GM23248 (cell line): ENCODE measurements at regions not wholly inside any gene's neighbourhood (a gene's known extent, or its start where the extent isn't known, plus 50 kb on each side); places are given as distances from the start of the nearest gene placed in this dataset.

Experiments
- EZH2 ChIP-seq: fragments of 200-600 bp; sonication (generic); IDR thresholded peaks from 2 replicates; pipeline ENCODE4 v1.6.1; 2018; ENCODE audit warnings: antibody characterized with exemption, mild to moderate bottlenecking; ENCODE audit not compliant: insufficient read depth, poor library complexity, severe bottlenecking
- EZH2phosphoT487 ChIP-seq: fragments of 200-600 bp; sonication (generic); IDR thresholded peaks from 2 replicates; pipeline ENCODE4 v1.6.1; 2018; ENCODE audit warnings: antibody characterized with exemption, moderate library complexity, mild to moderate bottlenecking, low read depth; ENCODE audit not compliant: insufficient read depth

DNA sequence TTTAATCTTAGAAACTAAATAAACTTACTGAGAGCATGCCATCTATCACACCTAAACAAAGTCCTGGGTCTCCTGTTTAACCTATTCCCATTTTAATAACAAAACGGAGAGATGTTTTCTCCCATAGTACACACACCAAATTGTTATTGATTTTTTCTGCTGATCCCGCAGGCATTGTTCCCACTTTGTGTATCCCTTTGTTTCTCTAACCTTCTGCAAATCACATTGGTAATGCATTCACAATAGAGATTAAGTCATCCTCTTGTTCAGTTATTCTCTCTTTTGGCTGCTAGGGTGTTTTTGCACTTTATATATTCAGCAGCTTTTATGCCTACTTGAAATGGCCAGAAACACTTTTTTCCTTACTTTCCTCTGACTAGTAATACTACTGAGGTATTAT lies 1071.9 kb upstream of the CDH2 start:
- TF ChIP-seq EZH2 (no peak), EZH2phosphoT487 (no peak)
